ENCODE measurements at regions not wholly inside any gene's neighbourhood (a gene's known extent, or its start where the extent isn't known, plus 50 kb on each side); places are given as distances from the start of the nearest gene placed in this dataset.

GRCh38 chr4:175970724-175971123 lies 94.9 kb upstream of the WDR17 start:
- Histone ChIP-seq H3K27me3 (ENCODE audit: insufficient read depth, low read length) (no peaks in the 10 kb centered on the region), H3K27ac (ENCODE audit: low read depth, low read length) (no peak overlapping the region), H4K20me1 (ENCODE audit: insufficient read depth) (no peaks in the 10 kb centered on the region), H3K9me2 (ENCODE audit: insufficient read depth) (no peaks in the 10 kb centered on the region), H3K9me3 (ENCODE audit: control insufficient read depth in 1 of 2, insufficient read depth in 1 of 2, low read depth in 1 of 2, low read length in 2 of 2) (no peaks in the 10 kb centered on the region), H3K36me3 (ENCODE audit: control insufficient read depth in 1 of 2, insufficient read depth in 2 of 2, low read length in 2 of 2) (no peaks in the 10 kb centered on the region), H3K4me2 (ENCODE audit: low read length) (no peak overlapping the region), H2AFZ (ENCODE audit: low read depth, low read length, poor library complexity, severe bottlenecking) (no peak overlapping the region), H3K9ac (ENCODE audit: low read length) (no peak overlapping the region), H3K79me2 (ENCODE audit: insufficient read depth, low read length) (no peaks in the 10 kb centered on the region), H3K4me1 (ENCODE audit: control insufficient read depth in 1 of 2, insufficient read depth in 2 of 2, low read length in 2 of 2) (no peaks in the 10 kb centered on the region), H3K4me3 (replicated peaks in 1 of 2; ENCODE audit: low read depth in 1 of 2, low read length in 2 of 2) (no peak overlapping the region)
- ATAC-seq (no peak), DNase-seq (ENCODE audit: low read depth, low spot score) (no peak)
- RAD21 ChIA-PET (ENCODE audit: low non-redundant PET in 1 of 2, low total read pairs in 2 of 2, uncharacterized antibody in 2 of 2, unreplicated experiment in 2 of 2) = no interaction called here
- TF ChIP-seq CEBPB (IDR thresholded peaks at IDR 0.05; ENCODE audit: low read depth) (no peak), EGR1 (IDR thresholded peaks at IDR 0.05; ENCODE audit: low read depth) (no peak), JUND (IDR thresholded peaks at IDR 0.05) (no peak), YY1 (IDR thresholded peaks at IDR 0.05; ENCODE audit: extremely low read depth, insufficient replicate concordance, low read depth, low read length) (no peak), ATF3 (IDR thresholded peaks at IDR 0.05) (no peak), FOSL1 (IDR thresholded peaks at IDR 0.05; ENCODE audit: low read depth) (no peak), EZH2phosphoT487 (IDR thresholded peaks at IDR 0.05; ENCODE audit: borderline replicate concordance) (no peak), SP1 (IDR thresholded peaks at IDR 0.05; ENCODE audit: low read depth) (no peak), POLR2A (IDR thresholded peaks at IDR 0.05; ENCODE audit: borderline replicate concordance, extremely low read depth, insufficient read depth, insufficient read length) (no peak), MAX (IDR thresholded peaks at IDR 0.05) (no peak), SIN3A (IDR thresholded peaks at IDR 0.05; ENCODE audit: low read depth) (no peak), POLR2AphosphoS5 (IDR thresholded peaks at IDR 0.05; ENCODE audit: low read depth, low read length) (no peak), CTCF (IDR thresholded peaks at IDR 0.05 in 2 of 3, conservative IDR thresholded peaks at IDR 0.05 in 1 of 3; ENCODE audit: borderline replicate concordance in 1 of 3, insufficient read depth in 1 of 3, low read depth in 2 of 3, low read length in 2 of 3) (no peak), SRF (IDR thresholded peaks at IDR 0.05; ENCODE audit: low read depth) (no peak), REST (IDR thresholded peaks at IDR 0.05; ENCODE audit: low read depth) (no peak), ELF1 (IDR thresholded peaks at IDR 0.05; ENCODE audit: borderline replicate concordance, low read depth) (no peak), EZH2 (IDR thresholded peaks at IDR 0.05) (no peak), RAD21 (IDR thresholded peaks at IDR 0.05; ENCODE audit: low read depth) (no peak), TCF7L2 (IDR thresholded peaks at IDR 0.05; ENCODE audit: borderline replicate concordance, extremely low read depth, insufficient read depth, insufficient read length) (no peak)
- no TSS peak for BruUV-seq (replicated peaks)
- intact Hi-C loops (cut with micrococcal nuclease) = no loop called here
- CTCF ChIA-PET = no interaction called here
- POLR2A ChIA-PET = no interaction called here
